ENCODE measurements at regions not wholly inside any gene's neighbourhood (a gene's known extent, or its start where the extent isn't known, plus 50 kb on each side); places are given as distances from the start of the nearest gene placed in this dataset.
"Not testable (repeated sequence)": the region's sequence is repeated elsewhere in the genome, so short reads cannot be mapped to it uniquely, and the experiment has no call there.

DNA sequence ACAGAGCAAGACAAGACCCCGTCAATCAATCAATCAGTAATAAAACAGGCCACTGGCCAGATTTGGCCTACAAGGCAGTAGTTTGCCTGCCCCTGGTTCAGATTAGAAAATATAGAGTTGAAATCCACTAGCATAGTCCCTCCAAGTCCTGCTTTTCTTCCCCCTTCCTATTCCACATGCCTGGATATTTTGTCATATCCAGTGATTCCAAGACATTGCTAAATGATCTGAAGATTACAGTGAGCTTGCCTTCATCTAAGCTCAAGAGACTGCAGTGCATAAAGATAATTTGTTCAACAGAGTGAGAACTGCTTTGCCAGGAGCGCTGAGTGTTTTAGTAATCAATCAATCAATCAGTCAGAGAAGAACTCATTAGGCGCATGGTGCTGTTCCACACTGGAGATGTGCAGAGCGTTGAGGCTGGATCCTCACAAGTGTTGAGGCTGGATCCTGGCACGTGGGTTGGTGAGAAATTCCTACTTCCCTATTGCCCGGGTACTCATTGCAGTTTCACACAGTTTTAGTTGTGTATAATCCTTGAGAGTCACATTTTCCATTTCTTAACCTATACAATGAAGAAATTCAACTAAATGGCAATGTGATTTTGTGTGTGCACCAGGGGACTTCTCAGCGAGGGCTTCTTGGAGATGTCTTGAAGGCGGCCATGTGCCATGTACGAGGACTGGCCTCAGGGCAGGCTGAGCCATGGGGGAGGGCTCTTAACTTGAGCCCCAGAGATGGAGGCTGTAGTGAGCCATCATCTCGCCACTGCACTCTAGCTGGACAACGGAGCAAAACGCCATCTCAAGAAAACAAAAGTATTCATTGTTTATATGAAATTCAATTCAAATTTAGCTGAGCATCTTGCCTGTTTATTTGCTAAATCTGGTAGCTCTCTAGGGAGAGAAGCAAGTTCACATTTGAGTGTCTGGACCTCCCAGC lies 76.3 kb downstream of the TOMM20 start:
- no peaks in the 10 kb centered on the region for H3K4me1 ChIP-seq (ENCODE audit: insufficient read depth, low read length, poor library complexity, severe bottlenecking)
- intact Hi-C loops (cut with micrococcal nuclease; ENCODE audit: unreplicated experiment): no loop called here

GRCh38 chr1:235051521-235051920 lies 77.1 kb downstream of the TOMM20 start:
- TF ChIP-seq CTCF (conservative IDR thresholded peaks at IDR 0.05; ENCODE audit: low read depth, low read length): no peak
- TF ChIP-seq EZH2 (IDR thresholded peaks at IDR 0.05; ENCODE audit: borderline replicate concordance, low read depth, low read length, poor library complexity, severe bottlenecking): no peak
- BruUV-seq (replicated peaks): no TSS peak
- H3K4me3 ChIP-seq (ENCODE audit: low read depth, low read length, poor library complexity, severe bottlenecking): no peak overlapping the region
- no peaks in the 10 kb centered on the region for H3K27me3 ChIP-seq (replicated peaks; ENCODE audit: insufficient read depth, low read depth, low read length, poor library complexity)
- no peaks in the 10 kb centered on the region for H3K4me1 ChIP-seq (ENCODE audit: insufficient read depth, low read length, poor library complexity, severe bottlenecking)
- no peak for DNase-seq (ENCODE audit: low spot score)
- H3K27ac ChIP-seq (ENCODE audit: low read depth, low read length, poor library complexity, severe bottlenecking): no peak overlapping the region
- ChIA-PET POLR2A (ENCODE audit: low non-redundant PET) (no interaction called here), CTCF (no interaction called here)
- intact Hi-C loops (cut with micrococcal nuclease; ENCODE audit: unreplicated experiment): no loop called here
- H3K9me3 ChIP-seq (ENCODE audit: low read depth, low read length, poor library complexity, severe bottlenecking): no peaks in the 10 kb centered on the region
- no peaks in the 10 kb centered on the region for H3K36me3 ChIP-seq (ENCODE audit: insufficient read depth, low read length, poor library complexity, severe bottlenecking)

More for the DNA sequence above, 76.3 kb downstream of the TOMM20 start:
- Histone ChIP-seq H3K36me3 (ENCODE audit: insufficient read depth, low read length, poor library complexity, severe bottlenecking) (no peaks in the 10 kb centered on the region), H3K27ac (ENCODE audit: low read depth, low read length, poor library complexity, severe bottlenecking) (no peak overlapping the region), H3K27me3 (replicated peaks; ENCODE audit: insufficient read depth, low read depth, low read length, poor library complexity) (no peaks in the 10 kb centered on the region), H3K4me3 (ENCODE audit: low read depth, low read length, poor library complexity, severe bottlenecking) (no peak overlapping the region), H3K9me3 (ENCODE audit: low read depth, low read length, poor library complexity, severe bottlenecking) (no peaks in the 10 kb centered on the region)
- POLR2A ChIA-PET (ENCODE audit: low non-redundant PET): no interaction called here
- BruUV-seq (replicated peaks): no TSS peak
- no peak for TF ChIP-seq EZH2 (IDR thresholded peaks at IDR 0.05; ENCODE audit: borderline replicate concordance, low read depth, low read length, poor library complexity, severe bottlenecking)
- no peak for TF ChIP-seq CTCF (conservative IDR thresholded peaks at IDR 0.05; ENCODE audit: low read depth, low read length)
- CTCF ChIA-PET: no interaction called here
- no peak for DNase-seq (ENCODE audit: low spot score)

- DNase-seq (ENCODE audit: low spot score): no peak
- ChIA-PET CTCF (no interaction called here), POLR2A (ENCODE audit: low non-redundant PET) (no interaction called here)
- no peak overlapping the region for H3K4me3 ChIP-seq (ENCODE audit: low read depth, low read length, poor library complexity, severe bottlenecking)
- intact Hi-C loops (cut with micrococcal nuclease; ENCODE audit: unreplicated experiment): no loop called here
- no peak overlapping the region for H3K27ac ChIP-seq (ENCODE audit: low read depth, low read length, poor library complexity, severe bottlenecking)
- H3K9me3 ChIP-seq (ENCODE audit: low read depth, low read length, poor library complexity, severe bottlenecking): no peaks in the 10 kb centered on the region
- no TSS peak for BruUV-seq (replicated peaks)
- H3K36me3 ChIP-seq (ENCODE audit: insufficient read depth, low read length, poor library complexity, severe bottlenecking): no peaks in the 10 kb centered on the region
- TF ChIP-seq CTCF (conservative IDR thresholded peaks at IDR 0.05; ENCODE audit: low read depth, low read length): no peak
- H3K27me3 ChIP-seq (replicated peaks; ENCODE audit: insufficient read depth, low read depth, low read length, poor library complexity): no peaks in the 10 kb centered on the region
- no peaks in the 10 kb centered on the region for H3K4me1 ChIP-seq (ENCODE audit: insufficient read depth, low read length, poor library complexity, severe bottlenecking)
Measured at GRCh38 chr1:235050911-235051360, 77.7 kb downstream of the TOMM20 start.

GRCh38 chr1:235049716-235050378 lies 78.8 kb downstream of the TOMM20 start:
- H3K27me3 ChIP-seq (replicated peaks; ENCODE audit: insufficient read depth, low read depth, low read length, poor library complexity); DNase-seq (ENCODE audit: low spot score); intact Hi-C loops (cut with micrococcal nuclease; ENCODE audit: unreplicated experiment); CTCF ChIA-PET; H3K9me3 ChIP-seq (ENCODE audit: low read depth, low read length, poor library complexity, severe bottlenecking); H3K36me3 ChIP-seq (ENCODE audit: insufficient read depth, low read length, poor library complexity, severe bottlenecking); H3K27ac ChIP-seq (ENCODE audit: low read depth, low read length, poor library complexity, severe bottlenecking); H3K4me3 ChIP-seq (ENCODE audit: low read depth, low read length, poor library complexity, severe bottlenecking); BruUV-seq (replicated peaks); H3K4me1 ChIP-seq (ENCODE audit: insufficient read depth, low read length, poor library complexity, severe bottlenecking): not testable (repeated sequence)
- POLR2A ChIA-PET (ENCODE audit: low non-redundant PET): interaction anchor here (0.6 kb wide), 1 partner anchor 22 kb away, joined by 4 read pairs; no protein-coding TSS in a partner anchor
